HFFc6 (cell line): ENCODE measurements at regions not wholly inside any gene's neighbourhood (a gene's known extent, or its start where the extent isn't known, plus 50 kb on each side); places are given as distances from the start of the nearest gene placed in this dataset.
"Not testable (repeated sequence)": the region's sequence is repeated elsewhere in the genome, so short reads cannot be mapped to it uniquely, and the experiment has no call there.

Source experiments
- DNase-seq: peaks from one replicate; pipeline ENCODE4 v3.0.0-alpha.2; 2018
- H3K27ac Mint-ChIP-seq: 2 replicates; pipeline ENCODE4 v1.8.0; 2020; ENCODE audit warnings: mild to moderate bottlenecking, mixed read lengths
- H3K27me3 Mint-ChIP-seq: 2 replicates; pipeline ENCODE4 v1.8.0; 2021; ENCODE audit warnings: mild to moderate bottlenecking, moderate library complexity, mixed read lengths; ENCODE audit not compliant: insufficient read depth
- H3K36me3 Mint-ChIP-seq: 2 replicates; pipeline ENCODE4 v1.8.0; 2021; ENCODE audit warnings: low read depth, mixed read lengths
- H3K4me1 Mint-ChIP-seq: 2 replicates; pipeline ENCODE4 v1.8.0; 2020; ENCODE audit warnings: low read depth, mixed read lengths
- H3K4me3 Mint-ChIP-seq: 2 replicates; pipeline ENCODE4 v1.8.0; 2020; ENCODE audit warnings: mild to moderate bottlenecking, moderate library complexity, mixed read lengths
- H3K9me3 Mint-ChIP-seq: 2 replicates; pipeline ENCODE4 v1.8.0; 2020; ENCODE audit warnings: mild to moderate bottlenecking, mixed read lengths
- TF ChIP-seq, protein P1 (sequence below): fragments of 200-600 bp; sonication (generic); IDR thresholded peaks from 2 replicates; pipeline ENCODE4 v1.5.0; 2021; ENCODE audit warnings: antibody characterized with exemption, mild to moderate bottlenecking

DNA sequence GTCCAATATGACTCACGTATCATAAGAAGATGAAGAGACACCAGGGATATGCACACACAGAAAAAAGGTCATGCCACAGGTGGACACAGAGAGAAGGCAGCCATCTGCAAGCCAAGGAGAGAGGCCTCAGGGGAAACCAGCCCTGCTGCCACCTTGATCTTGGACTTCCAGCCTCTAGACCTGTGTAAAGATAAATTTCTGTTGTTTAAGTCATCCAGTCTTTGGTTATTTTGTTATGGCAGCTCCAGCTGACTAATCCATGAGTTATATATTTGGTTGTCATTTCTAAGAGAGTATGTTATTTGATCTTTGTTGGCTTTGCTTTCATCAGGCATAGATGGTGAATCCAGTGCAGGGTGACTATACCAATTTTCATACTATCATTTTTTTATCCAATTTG, 130.2 kb upstream of the DAP start:
- H3K4me1 Mint-ChIP-seq, result peaks cover 41% of the 10 kb centered on the region

DNA sequence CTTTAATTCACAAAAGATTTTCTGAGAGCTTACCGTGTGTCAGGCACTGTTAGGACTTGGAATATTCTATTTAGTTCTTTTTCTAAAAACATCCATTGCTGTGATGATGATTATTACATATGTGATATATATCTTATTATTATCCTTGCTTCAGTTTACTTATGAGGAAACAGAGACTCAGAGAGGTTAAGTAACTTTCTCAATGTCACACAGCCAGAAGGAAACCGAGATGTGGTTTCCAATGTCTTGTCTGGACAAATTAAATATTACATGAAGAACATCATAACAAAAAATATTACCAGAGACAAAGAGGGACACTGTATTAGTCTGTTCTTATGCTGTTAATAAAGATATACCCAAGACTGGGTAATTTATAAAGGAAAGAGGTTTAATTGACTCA, 125.5 kb upstream of the DAP start:
- peaks cover 27% of the 10 kb centered on the region for H3K4me1 Mint-ChIP-seq
- peaks cover 2% of the 10 kb centered on the region; the same call in 1 of the 2 replicates for H3K27me3 Mint-ChIP-seq
- DNase-seq, result no peak
- H3K4me3 Mint-ChIP-seq, result no peak overlapping the region
- H3K27ac Mint-ChIP-seq, result no peak overlapping the region
- TF ChIP-seq, protein P1, sequence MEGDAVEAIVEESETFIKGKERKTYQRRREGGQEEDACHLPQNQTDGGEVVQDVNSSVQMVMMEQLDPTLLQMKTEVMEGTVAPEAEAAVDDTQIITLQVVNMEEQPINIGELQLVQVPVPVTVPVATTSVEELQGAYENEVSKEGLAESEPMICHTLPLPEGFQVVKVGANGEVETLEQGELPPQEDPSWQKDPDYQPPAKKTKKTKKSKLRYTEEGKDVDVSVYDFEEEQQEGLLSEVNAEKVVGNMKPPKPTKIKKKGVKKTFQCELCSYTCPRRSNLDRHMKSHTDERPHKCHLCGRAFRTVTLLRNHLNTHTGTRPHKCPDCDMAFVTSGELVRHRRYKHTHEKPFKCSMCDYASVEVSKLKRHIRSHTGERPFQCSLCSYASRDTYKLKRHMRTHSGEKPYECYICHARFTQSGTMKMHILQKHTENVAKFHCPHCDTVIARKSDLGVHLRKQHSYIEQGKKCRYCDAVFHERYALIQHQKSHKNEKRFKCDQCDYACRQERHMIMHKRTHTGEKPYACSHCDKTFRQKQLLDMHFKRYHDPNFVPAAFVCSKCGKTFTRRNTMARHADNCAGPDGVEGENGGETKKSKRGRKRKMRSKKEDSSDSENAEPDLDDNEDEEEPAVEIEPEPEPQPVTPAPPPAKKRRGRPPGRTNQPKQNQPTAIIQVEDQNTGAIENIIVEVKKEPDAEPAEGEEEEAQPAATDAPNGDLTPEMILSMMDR, result no peak
- peaks cover 27% of the 10 kb centered on the region for H3K36me3 Mint-ChIP-seq
- peaks cover 27% of the 10 kb centered on the region for H3K9me3 Mint-ChIP-seq

More for the DNA sequence above, 130.2 kb upstream of the DAP start:
- H3K27ac Mint-ChIP-seq, result no peak overlapping the region
- H3K9me3 Mint-ChIP-seq, result peaks cover 28% of the 10 kb centered on the region
- TF ChIP-seq, protein P1, result no peak
- no peaks in the 10 kb centered on the region; the same call in none of the 2 replicates for H3K27me3 Mint-ChIP-seq
- peaks cover 27% of the 10 kb centered on the region for H3K36me3 Mint-ChIP-seq
- H3K4me3 Mint-ChIP-seq, result no peak overlapping the region
- no peak for DNase-seq

DNA sequence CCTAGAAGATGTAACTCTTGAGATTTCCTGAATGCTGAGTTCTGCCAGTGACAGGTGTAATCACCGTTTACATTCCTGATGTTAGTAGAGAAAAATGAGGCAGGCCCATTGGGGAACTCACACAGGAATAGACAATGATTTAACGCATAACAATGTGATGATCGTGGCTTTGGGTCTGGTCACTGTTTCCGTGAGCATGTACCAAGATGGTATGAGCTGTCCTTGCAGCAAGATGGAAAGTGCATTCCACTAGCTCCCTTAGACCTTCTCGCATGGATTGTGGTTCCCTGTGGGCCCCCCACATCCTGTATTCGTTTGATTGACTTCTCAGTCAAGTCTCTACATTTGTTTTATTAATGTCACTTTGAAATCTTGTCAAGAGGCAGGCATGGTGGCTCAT, 124.0 kb upstream of the DAP start:
- TF ChIP-seq, protein P1, result no peak
- Mint-ChIP-seq H3K36me3 (peaks cover 18% of the 10 kb centered on the region), H3K9me3 (peaks cover 19% of the 10 kb centered on the region), H3K27ac (peak overlapping the region; percentile 78), H3K27me3 (peaks cover 2% of the 10 kb centered on the region; the same call in 1 of the 2 replicates), H3K4me3 (peak overlapping the region; percentile 48; the same call in 1 of the 2 replicates), H3K4me1 (peaks cover 23% of the 10 kb centered on the region)
- peak; percentile 87 for DNase-seq

DNA sequence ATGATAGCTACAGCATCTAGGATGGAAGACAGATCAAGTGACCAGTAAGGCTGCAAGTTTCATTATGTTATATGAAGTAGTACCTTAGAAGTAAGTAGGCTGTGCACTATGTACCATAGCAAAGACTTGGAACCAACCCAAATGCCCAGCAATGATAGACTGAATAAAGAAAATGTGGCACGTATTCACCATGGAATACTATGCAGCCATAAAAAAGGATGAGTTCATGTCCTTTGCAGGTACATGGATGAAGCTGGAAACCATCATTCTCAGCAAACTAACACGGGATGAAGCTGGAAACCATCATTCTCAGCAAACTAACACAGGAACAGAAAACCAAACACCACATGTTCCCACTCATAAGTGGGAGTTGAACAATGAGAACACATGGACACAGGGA, 122.9 kb upstream of the DAP start:
- H3K27me3 Mint-ChIP-seq, H3K36me3 Mint-ChIP-seq, H3K9me3 Mint-ChIP-seq, H3K4me3 Mint-ChIP-seq, H3K27ac Mint-ChIP-seq, DNase-seq: not testable (repeated sequence)
- peaks cover 28% of the 10 kb centered on the region for H3K4me1 Mint-ChIP-seq

DNA sequence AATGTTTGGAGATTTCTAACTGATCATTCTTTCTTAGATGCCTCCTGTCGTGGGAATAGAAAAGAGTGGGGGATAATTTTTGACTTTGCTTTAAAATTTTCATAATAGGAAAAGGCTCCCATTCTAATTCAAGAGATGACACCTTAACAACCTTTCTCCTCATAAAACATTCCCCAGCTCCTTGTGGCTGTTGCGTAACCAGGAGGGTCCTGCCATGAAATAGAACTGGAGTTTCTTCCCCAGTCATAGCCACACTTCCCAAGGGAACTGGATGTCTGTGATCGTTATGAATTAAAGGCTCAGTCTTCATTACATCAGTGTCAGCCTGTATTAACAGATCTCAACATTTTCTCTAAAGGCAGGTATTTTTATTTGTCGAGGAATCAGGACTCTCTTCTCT, 119.9 kb upstream of the DAP start:
- H3K9me3 Mint-ChIP-seq, result no peaks in the 10 kb centered on the region

DNA sequence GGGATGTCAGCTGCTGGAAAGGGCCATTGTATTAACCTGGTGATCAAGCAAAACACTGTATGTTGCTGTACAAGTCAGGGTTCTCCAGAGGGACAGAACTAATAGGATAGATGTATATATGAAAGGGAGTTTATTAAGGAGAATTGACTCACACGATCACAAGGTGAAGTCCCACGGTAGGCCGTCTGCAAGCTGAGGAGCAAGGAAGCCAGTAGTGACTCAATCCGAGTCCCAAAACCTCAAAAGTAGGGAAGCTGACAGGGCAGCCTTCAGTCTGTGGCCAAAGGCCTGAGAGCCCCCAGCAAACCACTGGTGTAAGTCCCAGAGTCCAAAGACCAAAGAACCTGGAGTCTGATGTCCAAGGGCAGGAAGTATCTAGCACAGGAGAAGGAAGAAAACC, 116.0 kb upstream of the DAP start:
- H3K36me3 Mint-ChIP-seq, H3K4me3 Mint-ChIP-seq, H3K27me3 Mint-ChIP-seq, DNase-seq, H3K27ac Mint-ChIP-seq, H3K9me3 Mint-ChIP-seq: not testable (repeated sequence)
- H3K4me1 Mint-ChIP-seq, result peaks cover 52% of the 10 kb centered on the region

More for the DNA sequence above, 119.9 kb upstream of the DAP start:
- Mint-ChIP-seq H3K27ac (no peak overlapping the region), H3K36me3 (no peaks in the 10 kb centered on the region; the same call in 1 of the 2 replicates), H3K4me3 (no peak overlapping the region), H3K4me1 (peaks cover 40% of the 10 kb centered on the region), H3K27me3 (peaks cover 2% of the 10 kb centered on the region)
- DNase-seq, result no peak
- TF ChIP-seq, protein P1, result no peak
